Chondrocyte (in vitro differentiated cells): ENCODE measurements at regions not wholly inside any gene's neighbourhood (a gene's known extent, or its start where the extent isn't known, plus 50 kb on each side); places are given as distances from the start of the nearest gene placed in this dataset.

Experiments
- DNase-seq: peaks from one replicate; pipeline ENCODE4 v3.0.0; 2021; ENCODE audit warnings: mixed read lengths, low spot score
- H3K27ac Mint-ChIP-seq: one replicate; pipeline ENCODE4 v1.8.0; 2021; ENCODE audit warnings: mild to moderate bottlenecking, moderate library complexity, mixed read lengths; ENCODE audit not compliant: unreplicated experiment
- H3K27me3 Mint-ChIP-seq: 2 replicates; pipeline ENCODE4 v1.8.0; 2021; ENCODE audit warnings: low read depth, mixed read lengths
- H3K36me3 Mint-ChIP-seq: 2 replicates; pipeline ENCODE4 v1.8.0; 2021; ENCODE audit warnings: low read depth, mixed read lengths
- H3K4me1 Mint-ChIP-seq: 2 replicates; pipeline ENCODE4 v1.8.0; 2021; ENCODE audit warnings: low read depth, mild to moderate bottlenecking, mixed read lengths
- H3K4me3 Mint-ChIP-seq: one replicate; pipeline ENCODE4 v1.8.0; 2021; ENCODE audit warnings: mild to moderate bottlenecking, moderate library complexity, mixed read lengths; ENCODE audit not compliant: unreplicated experiment
- H3K9me3 Mint-ChIP-seq: 2 replicates; pipeline ENCODE4 v1.8.0; 2021; ENCODE audit warnings: low read depth, mixed read lengths
- TF ChIP-seq, protein P1 (sequence below): fragments of 200-600 bp; sonication (generic); IDR thresholded peaks from 2 replicates; pipeline ENCODE4 v1.5.0; 2021; ENCODE audit warnings: antibody characterized with exemption, mild to moderate bottlenecking, moderate library complexity

DNA sequence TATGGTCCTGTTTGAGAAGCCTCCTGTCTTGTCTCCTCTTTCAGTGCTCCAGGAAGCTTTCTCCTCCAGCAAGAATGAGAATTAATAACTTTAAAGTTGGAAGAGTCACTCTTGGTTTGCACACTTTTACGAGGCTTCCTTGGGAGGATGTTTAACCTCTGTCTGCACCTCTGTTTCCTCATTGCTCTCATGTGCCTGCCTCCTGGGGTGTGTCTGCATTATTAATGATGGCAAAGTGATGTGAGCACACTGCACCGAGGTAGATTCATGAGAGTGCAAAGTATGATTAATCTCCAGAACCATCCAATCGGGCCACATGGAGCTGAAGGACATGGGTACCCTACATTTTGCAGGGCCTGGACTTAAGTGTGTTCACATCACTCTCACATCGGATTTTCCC, 73.5 kb upstream of the TENM4 start:
- Mint-ChIP-seq H3K27me3 (peaks cover 5% of the 10 kb centered on the region), H3K36me3 (peaks cover 1% of the 10 kb centered on the region), H3K27ac (no peak overlapping the region), H3K4me1 (no peaks in the 10 kb centered on the region), H3K4me3 (no peak overlapping the region), H3K9me3 (peaks cover 4% of the 10 kb centered on the region)
- DNase-seq: no peak
- TF ChIP-seq, protein P1, sequence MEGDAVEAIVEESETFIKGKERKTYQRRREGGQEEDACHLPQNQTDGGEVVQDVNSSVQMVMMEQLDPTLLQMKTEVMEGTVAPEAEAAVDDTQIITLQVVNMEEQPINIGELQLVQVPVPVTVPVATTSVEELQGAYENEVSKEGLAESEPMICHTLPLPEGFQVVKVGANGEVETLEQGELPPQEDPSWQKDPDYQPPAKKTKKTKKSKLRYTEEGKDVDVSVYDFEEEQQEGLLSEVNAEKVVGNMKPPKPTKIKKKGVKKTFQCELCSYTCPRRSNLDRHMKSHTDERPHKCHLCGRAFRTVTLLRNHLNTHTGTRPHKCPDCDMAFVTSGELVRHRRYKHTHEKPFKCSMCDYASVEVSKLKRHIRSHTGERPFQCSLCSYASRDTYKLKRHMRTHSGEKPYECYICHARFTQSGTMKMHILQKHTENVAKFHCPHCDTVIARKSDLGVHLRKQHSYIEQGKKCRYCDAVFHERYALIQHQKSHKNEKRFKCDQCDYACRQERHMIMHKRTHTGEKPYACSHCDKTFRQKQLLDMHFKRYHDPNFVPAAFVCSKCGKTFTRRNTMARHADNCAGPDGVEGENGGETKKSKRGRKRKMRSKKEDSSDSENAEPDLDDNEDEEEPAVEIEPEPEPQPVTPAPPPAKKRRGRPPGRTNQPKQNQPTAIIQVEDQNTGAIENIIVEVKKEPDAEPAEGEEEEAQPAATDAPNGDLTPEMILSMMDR: no peak

DNA sequence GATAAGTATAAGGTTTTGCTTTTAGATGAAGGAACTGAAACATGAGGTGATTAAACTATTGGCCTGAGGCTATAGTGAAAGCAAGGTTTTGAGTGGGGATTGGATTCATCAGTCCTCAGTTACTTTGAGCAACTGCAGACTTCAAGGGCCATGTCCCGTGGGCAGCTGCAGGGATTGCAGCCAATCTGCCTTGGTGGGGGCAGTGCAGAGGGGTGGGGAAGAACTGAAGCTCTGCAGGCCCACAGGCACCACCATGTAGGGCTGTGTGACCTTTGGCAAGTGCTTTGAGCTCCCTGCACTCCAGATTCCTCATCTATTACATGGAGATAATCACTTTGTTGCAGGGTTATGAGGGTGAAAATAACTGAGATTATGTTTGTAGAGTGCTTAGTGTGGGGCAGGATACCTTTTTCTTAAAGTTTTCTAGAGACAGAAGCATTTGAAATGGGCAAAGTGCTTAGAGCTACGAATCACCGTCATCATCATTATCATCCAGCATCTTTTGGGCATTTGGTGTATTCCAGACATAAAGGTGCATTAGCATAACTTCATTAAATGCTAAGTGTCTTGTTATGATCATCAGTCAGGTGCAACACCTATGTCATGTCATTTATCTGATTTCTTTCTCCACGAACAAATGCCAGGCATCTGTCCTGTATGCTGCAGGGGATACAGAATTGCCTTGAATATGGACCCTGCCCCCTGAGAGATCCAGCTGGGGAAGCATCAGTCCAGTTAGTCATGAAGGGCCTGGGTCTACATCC, 72.1 kb upstream of the TENM4 start:
- no peak overlapping the region for H3K27ac Mint-ChIP-seq
- H3K4me3 Mint-ChIP-seq: no peak overlapping the region
- H3K27me3 Mint-ChIP-seq: peaks cover 3% of the 10 kb centered on the region
- peaks cover 1% of the 10 kb centered on the region for H3K36me3 Mint-ChIP-seq
- H3K9me3 Mint-ChIP-seq: peaks cover 4% of the 10 kb centered on the region
- DNase-seq: no peak
- H3K4me1 Mint-ChIP-seq: no peaks in the 10 kb centered on the region
- TF ChIP-seq, protein P1: no peak

DNA sequence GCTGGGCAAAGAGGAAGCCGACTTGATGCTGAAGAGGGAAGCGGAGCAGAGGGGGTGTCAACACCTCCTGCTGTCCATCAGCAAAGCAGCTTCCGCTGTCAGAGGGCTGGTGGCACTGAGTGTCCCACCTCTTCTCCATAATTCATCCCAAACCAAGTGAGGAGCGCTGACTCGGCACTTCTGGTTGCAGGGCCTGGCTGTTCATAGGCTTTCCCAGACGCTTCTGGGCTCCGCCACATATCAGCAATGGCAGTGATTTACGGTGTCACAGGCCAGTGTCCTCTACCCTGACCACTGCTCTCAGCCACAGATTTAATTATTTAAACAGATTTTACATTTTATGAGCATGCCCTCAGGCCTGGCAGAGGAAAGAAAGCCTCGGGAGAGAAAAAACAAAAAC, 70.1 kb upstream of the TENM4 start:
- Mint-ChIP-seq H3K4me1 (no peaks in the 10 kb centered on the region), H3K36me3 (peaks cover 1% of the 10 kb centered on the region), H3K4me3 (no peak overlapping the region), H3K27ac (no peak overlapping the region), H3K9me3 (peaks cover 4% of the 10 kb centered on the region), H3K27me3 (peaks cover 2% of the 10 kb centered on the region)
- no peak for DNase-seq
- TF ChIP-seq, protein P1: no peak

DNA sequence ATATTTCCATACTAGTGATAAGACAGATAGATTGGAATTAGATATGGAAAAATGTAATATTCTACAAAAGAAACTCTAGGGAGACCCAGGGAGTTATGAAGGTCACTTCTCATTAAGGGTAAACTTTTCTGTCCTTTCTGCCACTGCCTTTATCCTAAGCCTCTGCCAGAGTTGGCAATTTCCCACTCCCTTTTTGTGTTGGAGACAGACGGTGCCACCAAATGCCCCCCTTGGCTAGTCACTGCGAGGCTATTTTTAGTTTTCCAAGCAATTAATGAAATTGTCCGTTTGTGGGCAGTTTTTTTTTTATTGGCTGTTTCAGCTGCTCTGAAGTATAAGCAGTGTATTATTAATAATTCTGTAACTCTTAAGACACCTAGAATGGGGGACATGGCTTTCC, 67.6 kb upstream of the TENM4 start:
- H3K4me1 Mint-ChIP-seq: peaks cover 11% of the 10 kb centered on the region
- H3K27ac Mint-ChIP-seq: no peak overlapping the region
- peaks cover 2% of the 10 kb centered on the region for H3K27me3 Mint-ChIP-seq
- no peak for DNase-seq
- no peaks in the 10 kb centered on the region for H3K9me3 Mint-ChIP-seq
- TF ChIP-seq, protein P1: no peak
- H3K4me3 Mint-ChIP-seq: no peak overlapping the region
- H3K36me3 Mint-ChIP-seq: peaks cover 1% of the 10 kb centered on the region

DNA sequence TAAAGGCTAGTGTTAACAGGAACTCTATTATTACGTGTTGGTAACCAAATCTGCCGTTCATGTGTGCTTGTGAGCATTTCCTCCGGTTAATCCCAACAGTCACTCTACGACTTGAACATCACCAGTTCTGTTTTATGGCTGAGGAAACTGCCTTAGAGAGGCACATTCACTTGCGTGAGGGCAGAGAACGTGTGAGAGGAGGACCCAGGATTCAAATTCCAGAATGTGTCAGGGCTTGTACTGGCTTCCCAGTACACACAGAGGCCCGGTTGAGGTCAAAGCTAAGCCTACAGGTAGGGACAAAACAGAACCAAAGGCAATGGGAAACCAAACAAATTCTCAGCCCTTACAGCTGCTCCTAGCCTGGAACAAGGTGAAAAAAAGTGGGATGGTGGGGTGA, 66.9 kb upstream of the TENM4 start:
- H3K27ac Mint-ChIP-seq: no peak overlapping the region
- peaks cover 2% of the 10 kb centered on the region for H3K27me3 Mint-ChIP-seq

More for the DNA sequence above, 66.9 kb upstream of the TENM4 start:
- TF ChIP-seq, protein P1: no peak
- Mint-ChIP-seq H3K9me3 (no peaks in the 10 kb centered on the region), H3K4me1 (peaks cover 18% of the 10 kb centered on the region), H3K4me3 (no peak overlapping the region), H3K36me3 (peaks cover 1% of the 10 kb centered on the region)
- DNase-seq: no peak
